Endothelial cell of umbilical vein (primary cell): ENCODE measurements at regions not wholly inside any gene's neighbourhood (a gene's known extent, or its start where the extent isn't known, plus 50 kb on each side); places are given as distances from the start of the nearest gene placed in this dataset.

ENCODE experiments used
- BruUV-seq: library from RNA; stranded (reverse); fragments of 400-500 nt; replicated peaks from 2 replicates; lab custom pipeline; 2021; lab: Mats Ljungman, UMichigan
- CTCF ChIA-PET: fragments of 300-600, 350-600 bp; sonication (Branson Sonifier 250); formaldehyde crosslinking; loops from one replicate; lab custom pipeline; 2021; ENCODE audit warnings: antibody characterized with exemption, inconsistent platforms; lab: Charles Lee
- POLR2A ChIA-PET: fragments of 300-600, 350-600 bp; sonication (Branson Sonifier 250); formaldehyde crosslinking; loops from one replicate; lab custom pipeline; 2021; ENCODE audit warnings: antibody characterized with exemption, inconsistent platforms; lab: Charles Lee
- DNase-seq: peaks from one replicate; pipeline ENCODE4 v3.0.0-alpha.2; 2011; ENCODE audit warnings: low read depth, low spot score
- FAIRE-seq: peaks from 2 replicates; lab custom pipeline; 2011; peaks lifted over from hg19 to GRCh38; lab: Jason Lieb, UNC
- H2AFZ ChIP-seq: 2 replicates; pipeline ENCODE4 v1.6.0; 2012; ENCODE audit warnings: low read depth, low read length, control low read depth, inconsistent platforms
- H3K27ac ChIP-seq: 2 replicates; pipeline ENCODE4 v1.5.1; 2011; ENCODE audit warnings: low read depth, mild to moderate bottlenecking, control low read depth, low read length, moderate library complexity; ENCODE audit not compliant: insufficient read depth
- H3K27me3 ChIP-seq, 2 experiments: 2 replicates each; pipeline versions ENCODE4 v1.6.0 to v1.6.1; 2011; ENCODE audit warnings: low read length in 2 of 2, mixed read lengths in 1 of 2; ENCODE audit not compliant: control insufficient read depth in 2 of 2, insufficient read depth in 2 of 2
- H3K36me3 ChIP-seq, 2 experiments: 2 replicates in 1 of 2; 3 replicates in 1 of 2; pipeline ENCODE4 v1.5.1; 2011; ENCODE audit warnings: low read length in 2 of 2, mild to moderate bottlenecking in 1 of 2, moderate library complexity in 1 of 2; ENCODE audit not compliant: control insufficient read depth in 2 of 2, insufficient read depth in 2 of 2; ENCODE audit errors: extremely low read depth in 1 of 2
- H3K4me1 ChIP-seq: 3 replicates; pipeline ENCODE4 v1.5.1; 2011; ENCODE audit warnings: mild to moderate bottlenecking, low read length; ENCODE audit not compliant: control insufficient read depth, insufficient read depth; ENCODE audit errors: extremely low read depth
- H3K4me2 ChIP-seq: 2 replicates; pipeline ENCODE4 v1.6.1; 2011; ENCODE audit warnings: low read length, control low read depth, mixed read lengths; ENCODE audit not compliant: insufficient read depth
- H3K4me3 ChIP-seq, 3 experiments: fragments of 200-600 bp in 1 of 3; sonication (generic), shearing (Covaris generic) in 1 of 3; replicated peaks in 1 of 3; 2 replicates each; pipeline ENCODE4 v1.5.1; 2011 to 2016; ENCODE audit warnings: control low read depth in 3 of 3, low read length in 3 of 3, mild to moderate bottlenecking in 2 of 3, inconsistent platforms in 1 of 3, low read depth in 1 of 3, moderate library complexity in 1 of 3; ENCODE audit not compliant: insufficient read depth in 1 of 3
- H3K79me2 ChIP-seq: 2 replicates; pipeline ENCODE4 v1.6.0; 2012; ENCODE audit warnings: low read length, inconsistent platforms; ENCODE audit not compliant: control insufficient read depth, insufficient read depth
- H3K9ac ChIP-seq: replicated peaks from 2 replicates; pipeline ENCODE3; 2011; ENCODE audit warnings: low read length, control low read depth; ENCODE audit not compliant: insufficient read depth; ENCODE audit errors: extremely low read depth
- H3K9me1 ChIP-seq: replicated peaks from 3 replicates; pipeline ENCODE4 v1.6.0; 2011; ENCODE audit warnings: mild to moderate bottlenecking, low read length; ENCODE audit not compliant: control insufficient read depth, insufficient read depth; ENCODE audit errors: extremely low read depth
- H3K9me3 ChIP-seq: replicated peaks from 2 replicates; pipeline ENCODE4 v1.5.1; 2012; ENCODE audit warnings: low read length, inconsistent platforms; ENCODE audit not compliant: control insufficient read depth, insufficient read depth
- H4K20me1 ChIP-seq: replicated peaks from 2 replicates; pipeline ENCODE3; 2011; ENCODE audit warnings: mild to moderate bottlenecking, low read length; ENCODE audit not compliant: control insufficient read depth, insufficient read depth; ENCODE audit errors: extremely low read depth
- EZH2 ChIP-seq: IDR thresholded peaks from 2 replicates; pipeline ENCODE4 v1.6.1; 2012; ENCODE audit warnings: borderline replicate concordance, low read depth, mild to moderate bottlenecking, moderate library complexity, low read length, inconsistent platforms; ENCODE audit not compliant: severe bottlenecking
- FOS ChIP-seq: IDR thresholded peaks from 2 replicates; pipeline ENCODE4 v1.6.1; 2011; ENCODE audit warnings: mild to moderate bottlenecking, low read length, moderate library complexity, borderline replicate concordance; ENCODE audit not compliant: insufficient read depth
- GATA2 ChIP-seq: IDR thresholded peaks from 2 replicates; pipeline ENCODE4 v1.7.0; 2011; ENCODE audit warnings: low read depth, mild to moderate bottlenecking, moderate library complexity, mixed read lengths, low read length; ENCODE audit not compliant: insufficient read length, insufficient read depth
- JUN ChIP-seq: IDR thresholded peaks from 2 replicates; pipeline ENCODE4 v1.6.1; 2011; ENCODE audit warnings: borderline replicate concordance, low read depth; ENCODE audit not compliant: insufficient read length, insufficient read depth
- MYC ChIP-seq: IDR thresholded peaks from one replicate; pipeline ENCODE4 v1.6.1; 2011; ENCODE audit warnings: mild to moderate bottlenecking, low read depth, low read length
- POLR2A ChIP-seq: IDR thresholded peaks from 2 replicates; pipeline ENCODE4 v1.6.1; 2012; ENCODE audit warnings: low read depth, mild to moderate bottlenecking, control low read depth, low read length
- POLR2AphosphoS5 ChIP-seq: IDR thresholded peaks from 2 replicates; pipeline ENCODE4 v1.6.1; 2012; ENCODE audit warnings: low read depth, mild to moderate bottlenecking, control low read depth, low read length, moderate library complexity; ENCODE audit not compliant: insufficient read depth
- dilution Hi-C: fragments of 300-500 bp; cut with MboI; formaldehyde crosslinking; loops from one replicate; pipeline ENCODE4 v1.15.0; 2019; ENCODE audit warnings: low sequenced_read_pairs; ENCODE audit not compliant: extremely low pct_ligation_motif_present
- intact Hi-C: fragments of 100-400 bp; cut with micrococcal nuclease; formaldehyde crosslinking; loops from one replicate; pipeline ENCODE4 v1.10.0; 2022
- TF ChIP-seq, protein P1 (sequence below), 2 donors: IDR thresholded peaks; 1 replicate in 1 of 2; 2 replicates in 1 of 2; pipeline ENCODE4 v1.5.1; 2011; ENCODE audit warnings: low read length in 2 of 2, mild to moderate bottlenecking in 2 of 2, moderate library complexity in 2 of 2, control low read depth in 1 of 2, inconsistent platforms in 1 of 2, low read depth in 1 of 2; ENCODE audit not compliant: insufficient read depth in 1 of 2; ENCODE audit errors: extremely low read depth in 1 of 2
- TF ChIP-seq, protein P2 (sequence below): IDR thresholded peaks from 2 replicates; pipeline ENCODE4 v1.6.1; 2011; ENCODE audit not compliant: insufficient read depth, insufficient read length

DNA sequence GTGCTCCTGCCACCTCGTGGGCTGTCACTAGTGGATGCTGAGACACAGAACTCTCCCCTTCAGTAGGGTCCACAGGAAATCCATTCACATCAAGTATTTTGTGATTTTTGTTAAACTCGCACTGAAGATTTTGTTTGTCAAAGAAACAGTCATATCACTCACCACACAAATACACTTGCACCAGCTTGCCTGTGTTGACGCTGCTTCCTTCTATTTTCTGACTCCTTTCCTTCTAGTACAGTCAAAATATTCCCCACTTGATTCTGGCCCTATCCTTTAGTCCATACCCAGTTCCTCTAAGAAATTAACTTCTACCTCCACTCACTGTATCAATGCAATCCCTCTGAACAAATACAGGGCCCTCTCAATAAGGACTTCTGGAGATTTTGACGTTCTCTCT, 213.2 kb upstream of the ARL4C start:
- H3K36me3 ChIP-seq = no peaks in the 10 kb centered on the region
- no peak overlapping the region for H3K4me2 ChIP-seq
- H3K9ac ChIP-seq = no peak overlapping the region
- ChIA-PET POLR2A (no interaction called here), CTCF (no interaction called here)
- H3K9me3 ChIP-seq = no peaks in the 10 kb centered on the region
- H4K20me1 ChIP-seq = no peaks in the 10 kb centered on the region
- no peaks in the 10 kb centered on the region for H3K9me1 ChIP-seq
- no peak overlapping the region for H3K27ac ChIP-seq
- no peak overlapping the region for H2AFZ ChIP-seq
- DNase-seq (no peak), FAIRE-seq (no peak)
- H3K79me2 ChIP-seq = no peaks in the 10 kb centered on the region
- no peak for TF ChIP-seq POLR2A
- TF ChIP-seq GATA2 = no peak
- TF ChIP-seq FOS = no peak
- TF ChIP-seq, protein P1, sequence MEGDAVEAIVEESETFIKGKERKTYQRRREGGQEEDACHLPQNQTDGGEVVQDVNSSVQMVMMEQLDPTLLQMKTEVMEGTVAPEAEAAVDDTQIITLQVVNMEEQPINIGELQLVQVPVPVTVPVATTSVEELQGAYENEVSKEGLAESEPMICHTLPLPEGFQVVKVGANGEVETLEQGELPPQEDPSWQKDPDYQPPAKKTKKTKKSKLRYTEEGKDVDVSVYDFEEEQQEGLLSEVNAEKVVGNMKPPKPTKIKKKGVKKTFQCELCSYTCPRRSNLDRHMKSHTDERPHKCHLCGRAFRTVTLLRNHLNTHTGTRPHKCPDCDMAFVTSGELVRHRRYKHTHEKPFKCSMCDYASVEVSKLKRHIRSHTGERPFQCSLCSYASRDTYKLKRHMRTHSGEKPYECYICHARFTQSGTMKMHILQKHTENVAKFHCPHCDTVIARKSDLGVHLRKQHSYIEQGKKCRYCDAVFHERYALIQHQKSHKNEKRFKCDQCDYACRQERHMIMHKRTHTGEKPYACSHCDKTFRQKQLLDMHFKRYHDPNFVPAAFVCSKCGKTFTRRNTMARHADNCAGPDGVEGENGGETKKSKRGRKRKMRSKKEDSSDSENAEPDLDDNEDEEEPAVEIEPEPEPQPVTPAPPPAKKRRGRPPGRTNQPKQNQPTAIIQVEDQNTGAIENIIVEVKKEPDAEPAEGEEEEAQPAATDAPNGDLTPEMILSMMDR (IDR thresholded peaks at IDR 0.05; ENCODE audit: extremely low read depth in 1 of 2, insufficient read depth in 1 of 2, low read depth in 1 of 2, low read length in 2 of 2) = no peak
- TF ChIP-seq EZH2 = no peak
- intact Hi-C loops = no loop called here
- H3K27me3 ChIP-seq = peaks cover 0 to 18% of the 10 kb centered on the region in 2 experiments
- dilution Hi-C loops = no loop called here
- BruUV-seq = no TSS peak
- no peak overlapping the region for H3K4me3 ChIP-seq
- H3K4me1 ChIP-seq = no peaks in the 10 kb centered on the region

DNA sequence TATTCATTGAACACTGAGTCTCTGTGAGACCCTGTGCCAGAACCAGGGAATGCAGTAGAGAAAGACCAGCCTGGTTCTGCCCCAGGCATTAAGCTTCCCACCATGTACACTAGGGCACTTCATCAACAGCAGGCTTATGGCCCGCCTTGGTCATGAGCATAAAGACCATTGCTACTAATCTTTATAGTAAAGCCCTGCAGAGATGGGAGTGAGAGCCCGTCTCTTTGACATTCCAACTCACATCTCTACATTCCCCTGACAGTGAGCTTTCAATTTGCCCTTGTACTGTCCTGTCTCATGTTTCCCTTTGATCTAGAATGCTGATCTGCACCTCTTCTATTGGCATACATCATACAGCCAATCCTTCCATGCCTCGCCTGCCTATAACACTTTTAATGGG, 211.8 kb upstream of the ARL4C start:
- TF ChIP-seq MYC (no peak), FOS (no peak), GATA2 (no peak), POLR2AphosphoS5 (no peak), JUN (no peak), EZH2 (no peak), POLR2A (no peak)
- TF ChIP-seq, protein P1 (IDR thresholded peaks at IDR 0.05; ENCODE audit: extremely low read depth in 1 of 2, insufficient read depth in 1 of 2, low read depth in 1 of 2, low read length in 2 of 2) = no peak
- TF ChIP-seq, protein P2, sequence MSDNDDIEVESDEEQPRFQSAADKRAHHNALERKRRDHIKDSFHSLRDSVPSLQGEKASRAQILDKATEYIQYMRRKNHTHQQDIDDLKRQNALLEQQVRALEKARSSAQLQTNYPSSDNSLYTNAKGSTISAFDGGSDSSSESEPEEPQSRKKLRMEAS = no peak
- Histone ChIP-seq H3K27ac (no peak overlapping the region), H3K4me1 (no peaks in the 10 kb centered on the region), H2AFZ (no peak overlapping the region), H3K79me2 (no peaks in the 10 kb centered on the region), H3K4me2 (no peak overlapping the region), H3K4me3 (no peak overlapping the region), H3K36me3 (no peaks in the 10 kb centered on the region), H4K20me1 (no peaks in the 10 kb centered on the region), H3K9me1 (no peaks in the 10 kb centered on the region), H3K9me3 (no peaks in the 10 kb centered on the region), H3K27me3 (peaks cover 0 to 17% of the 10 kb centered on the region in 2 experiments), H3K9ac (no peak overlapping the region)
- ChIA-PET POLR2A (no interaction called here), CTCF (no interaction called here)
- intact Hi-C loops = no loop called here
- BruUV-seq = no TSS peak
- no peak for FAIRE-seq
- no peak for DNase-seq
- dilution Hi-C loops = no loop called here
